Upper lobe of right lung (tissue), 1 donor: ENCODE measurements at regions not wholly inside any gene's neighbourhood (a gene's known extent, or its start where the extent isn't known, plus 50 kb on each side); places are given as distances from the start of the nearest gene placed in this dataset.

Experiments
- ATAC-seq: fragments of 200-7000 bp; cut with Tn5 transposase; one replicate; pipeline ENCODE4 v1.9.1; 2020; ENCODE audit warnings: mild to moderate bottlenecking, moderate library complexity
- DNase-seq: peaks from one replicate; pipeline ENCODE4 v3.0.0-alpha.2; 2020
- H3K27ac ChIP-seq: fragments of 200-600 bp; one replicate; pipeline ENCODE4 v1.8.0; 2022
- H3K27me3 ChIP-seq: fragments of 200-600 bp; one replicate; pipeline ENCODE4 v1.8.0; 2022; ENCODE audit warnings: mild to moderate bottlenecking
- H3K36me3 ChIP-seq: fragments of 200-600 bp; one replicate; pipeline ENCODE4 v1.8.0; 2022
- H3K4me1 ChIP-seq: fragments of 200-600 bp; one replicate; pipeline ENCODE4 v1.8.0; 2022
- H3K4me3 ChIP-seq: fragments of 200-600 bp; one replicate; pipeline ENCODE4 v1.8.0; 2022; ENCODE audit warnings: mild to moderate bottlenecking
- H3K9me3 ChIP-seq: fragments of 200-600 bp; one replicate; pipeline ENCODE4 v1.8.0; 2022
- intact Hi-C: fragments of 100-400 bp; cut with DNase I; formaldehyde crosslinking; loops from one replicate; pipeline ENCODE4 v1.11.0; 2022
- TF ChIP-seq, protein P1 (sequence below): fragments of 200-600 bp; IDR thresholded peaks from one replicate; pipeline ENCODE4 v1.8.0; 2022; ENCODE audit warnings: antibody characterized with exemption
- donor health status: DM: no; HTN: yes; CAD: no; lungs with severe emphysema.

DNA sequence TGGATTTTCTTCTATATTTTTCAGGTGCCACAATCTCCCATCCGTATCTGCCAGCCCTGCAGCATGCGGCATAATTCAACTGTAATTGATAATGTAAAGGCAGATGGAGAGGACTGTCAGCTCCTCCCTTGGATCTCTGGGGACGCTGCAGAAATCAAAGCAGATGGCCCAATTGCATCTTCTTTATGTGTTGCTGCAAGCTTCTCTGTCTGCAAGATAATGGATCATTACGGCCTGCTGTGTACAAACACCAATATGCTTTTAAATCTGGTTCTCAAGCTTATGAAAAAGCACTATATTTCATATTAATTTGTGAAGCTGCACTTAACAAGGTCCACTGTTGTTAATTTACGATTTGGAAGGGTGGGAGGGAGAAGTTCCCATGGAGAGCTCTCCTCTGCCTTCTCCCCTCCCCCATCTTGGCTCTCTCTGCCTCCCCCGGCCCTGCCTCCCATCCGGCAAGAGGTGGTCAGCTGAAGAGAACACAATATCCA is 607.5 kb downstream of the TOX3 start:
- DNase-seq = no peak
- intact Hi-C loops = no loop called here
- H3K36me3 ChIP-seq = no peaks in the 10 kb centered on the region

DNA sequence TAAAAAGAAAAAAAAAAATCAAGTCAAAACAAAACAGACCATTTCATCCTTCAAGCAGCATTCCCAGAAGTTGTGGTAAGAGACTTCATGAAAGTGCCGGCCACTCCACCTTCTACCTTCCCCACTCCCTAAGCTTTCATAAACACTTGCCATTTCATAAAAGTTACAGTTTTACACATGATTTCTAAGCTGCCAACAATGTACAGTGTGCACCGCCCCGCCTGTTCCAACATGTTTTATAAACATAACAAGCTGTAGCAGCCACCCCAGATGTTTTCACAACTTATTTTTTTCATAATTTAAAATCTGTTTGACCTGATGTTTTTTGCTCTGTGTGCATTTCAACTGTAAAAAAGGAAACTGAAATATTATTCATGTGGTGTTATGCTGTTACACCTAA is 608.1 kb downstream of the TOX3 start:
- ATAC-seq (no peak), DNase-seq (no peak)
- intact Hi-C loops = no loop called here
- H3K27me3 ChIP-seq = no peaks in the 10 kb centered on the region
- TF ChIP-seq, protein P1, sequence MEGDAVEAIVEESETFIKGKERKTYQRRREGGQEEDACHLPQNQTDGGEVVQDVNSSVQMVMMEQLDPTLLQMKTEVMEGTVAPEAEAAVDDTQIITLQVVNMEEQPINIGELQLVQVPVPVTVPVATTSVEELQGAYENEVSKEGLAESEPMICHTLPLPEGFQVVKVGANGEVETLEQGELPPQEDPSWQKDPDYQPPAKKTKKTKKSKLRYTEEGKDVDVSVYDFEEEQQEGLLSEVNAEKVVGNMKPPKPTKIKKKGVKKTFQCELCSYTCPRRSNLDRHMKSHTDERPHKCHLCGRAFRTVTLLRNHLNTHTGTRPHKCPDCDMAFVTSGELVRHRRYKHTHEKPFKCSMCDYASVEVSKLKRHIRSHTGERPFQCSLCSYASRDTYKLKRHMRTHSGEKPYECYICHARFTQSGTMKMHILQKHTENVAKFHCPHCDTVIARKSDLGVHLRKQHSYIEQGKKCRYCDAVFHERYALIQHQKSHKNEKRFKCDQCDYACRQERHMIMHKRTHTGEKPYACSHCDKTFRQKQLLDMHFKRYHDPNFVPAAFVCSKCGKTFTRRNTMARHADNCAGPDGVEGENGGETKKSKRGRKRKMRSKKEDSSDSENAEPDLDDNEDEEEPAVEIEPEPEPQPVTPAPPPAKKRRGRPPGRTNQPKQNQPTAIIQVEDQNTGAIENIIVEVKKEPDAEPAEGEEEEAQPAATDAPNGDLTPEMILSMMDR = no peak
- H3K27ac ChIP-seq = no peak overlapping the region
- H3K4me1 ChIP-seq = no peaks in the 10 kb centered on the region
- no peaks in the 10 kb centered on the region for H3K9me3 ChIP-seq
- H3K4me3 ChIP-seq = no peak overlapping the region
- no peaks in the 10 kb centered on the region for H3K36me3 ChIP-seq

More for the DNA sequence above, 607.5 kb downstream of the TOX3 start:
- H3K4me1 ChIP-seq = no peaks in the 10 kb centered on the region
- no peaks in the 10 kb centered on the region for H3K9me3 ChIP-seq
- TF ChIP-seq, protein P1 = no peak
- no peak for ATAC-seq
- no peak overlapping the region for H3K27ac ChIP-seq
- H3K27me3 ChIP-seq = no peaks in the 10 kb centered on the region
- H3K4me3 ChIP-seq = no peak overlapping the region

DNA sequence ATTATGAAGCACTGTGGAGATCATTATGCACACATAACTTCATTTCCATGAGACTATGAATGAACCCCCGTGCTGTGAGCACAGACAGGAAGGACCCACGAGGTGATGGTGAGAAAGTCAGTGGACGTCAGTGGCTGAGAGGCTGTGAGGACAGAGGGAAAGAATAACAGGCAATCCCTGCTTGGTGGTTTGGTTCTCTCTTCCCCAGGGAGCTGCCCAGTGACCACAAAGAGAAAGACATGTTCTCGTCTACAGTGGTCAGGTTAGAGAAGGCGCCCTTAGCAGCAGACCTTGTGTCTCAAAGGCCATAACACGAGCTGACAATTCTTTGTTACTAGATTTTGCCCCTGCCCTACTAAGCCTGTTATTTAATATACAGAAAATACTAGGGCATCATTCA is 609.2 kb downstream of the TOX3 start:
- intact Hi-C loops = no loop called here
- Histone ChIP-seq H3K27me3 (no peaks in the 10 kb centered on the region), H3K4me1 (no peaks in the 10 kb centered on the region), H3K27ac (no peak overlapping the region), H3K36me3 (no peaks in the 10 kb centered on the region), H3K9me3 (no peaks in the 10 kb centered on the region), H3K4me3 (no peak overlapping the region)
- TF ChIP-seq, protein P1 = no peak
- DNase-seq = no peak
- ATAC-seq = no peak

DNA sequence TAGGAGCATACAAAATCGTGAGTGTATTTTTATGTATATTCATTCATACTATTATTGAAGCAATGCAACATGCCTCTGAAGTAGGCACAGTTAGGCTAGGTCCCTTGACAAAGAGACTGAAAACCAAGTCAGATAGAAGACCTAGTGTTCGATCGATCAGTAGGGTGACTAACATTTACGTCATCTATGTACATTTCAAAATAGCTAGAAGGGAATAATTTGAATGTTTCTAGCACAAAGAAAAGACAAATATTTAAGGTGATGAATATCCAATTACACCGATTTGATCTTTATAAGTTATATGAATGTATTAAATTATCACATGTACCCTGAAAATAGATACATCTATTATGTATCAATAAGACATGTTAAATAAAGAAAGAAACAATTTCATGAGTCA is 610.1 kb downstream of the TOX3 start:
- DNase-seq (no peak), ATAC-seq (no peak)
- Histone ChIP-seq H3K27ac (no peak overlapping the region), H3K9me3 (no peaks in the 10 kb centered on the region), H3K4me1 (no peaks in the 10 kb centered on the region), H3K36me3 (no peaks in the 10 kb centered on the region), H3K4me3 (no peak overlapping the region), H3K27me3 (no peaks in the 10 kb centered on the region)
- TF ChIP-seq, protein P1 = no peak
- intact Hi-C loops = no loop called here

DNA sequence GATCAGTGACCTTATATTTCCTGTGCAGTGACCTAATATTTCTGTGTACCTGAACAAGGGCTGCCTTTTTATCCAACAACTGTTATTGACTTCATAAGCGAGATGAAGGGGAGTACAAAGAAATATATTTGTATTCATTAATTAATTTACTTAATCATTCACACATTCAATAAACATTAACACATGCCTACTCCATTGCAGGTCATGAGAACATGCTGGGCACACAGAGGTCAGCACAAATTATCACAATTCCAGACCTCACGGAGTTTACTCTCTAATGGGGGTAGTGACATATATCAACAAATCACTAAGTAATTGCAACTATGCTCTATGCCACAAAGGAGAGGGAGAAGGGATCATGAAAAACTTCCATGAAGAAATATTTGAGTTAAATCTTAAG is 614.6 kb downstream of the TOX3 start:
- DNase-seq = no peak
- TF ChIP-seq, protein P1 = no peak
- Histone ChIP-seq H3K4me3 (no peak overlapping the region), H3K36me3 (no peaks in the 10 kb centered on the region), H3K9me3 (no peaks in the 10 kb centered on the region), H3K4me1 (no peaks in the 10 kb centered on the region), H3K27ac (no peak overlapping the region), H3K27me3 (no peaks in the 10 kb centered on the region)
- no peak for ATAC-seq
- intact Hi-C loops = no loop called here

DNA sequence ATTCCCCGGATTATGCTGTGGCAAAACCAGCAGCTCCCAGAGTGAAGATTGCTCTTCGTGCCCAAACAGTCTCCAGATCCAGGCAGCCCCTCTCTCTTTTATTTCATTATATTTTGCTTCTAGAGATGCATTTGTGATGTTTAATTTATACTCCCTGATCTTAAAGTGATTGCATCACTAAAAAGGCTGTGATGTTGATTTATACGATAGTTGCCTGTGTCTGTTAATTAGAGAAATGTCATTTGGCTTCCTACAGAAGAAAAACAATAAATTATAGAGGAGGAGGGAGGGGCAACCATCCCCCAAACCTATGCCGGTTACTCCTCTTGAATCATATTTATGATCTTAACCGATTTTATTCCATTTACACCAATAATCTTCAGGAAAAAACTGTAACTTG is 615.3 kb downstream of the TOX3 start:
- ATAC-seq (no peak), DNase-seq (no peak)
- Histone ChIP-seq H3K36me3 (no peaks in the 10 kb centered on the region), H3K4me1 (no peaks in the 10 kb centered on the region), H3K4me3 (no peak overlapping the region), H3K9me3 (no peaks in the 10 kb centered on the region), H3K27ac (no peak overlapping the region), H3K27me3 (no peaks in the 10 kb centered on the region)
- intact Hi-C loops = no loop called here
- TF ChIP-seq, protein P1 = no peak
